Heart left ventricle (tissue), 13 donors: ENCODE measurements at regions not wholly inside any gene's neighbourhood (a gene's known extent, or its start where the extent isn't known, plus 50 kb on each side); places are given as distances from the start of the nearest gene placed in this dataset.

ENCODE experiments used
- POLR2A ChIP-seq, 2 donors: fragments of 450-650 bp; IDR thresholded peaks; one replicate each; pipeline ENCODE4 v1.6.1; 2017; ENCODE audit warnings: antibody characterized with exemption in 2 of 2, mild to moderate bottlenecking in 2 of 2, moderate library complexity in 2 of 2
- TF ChIP-seq, protein P1 (sequence below), 12 donors: fragments of 200-600 bp; sonication (generic) in 4 of 12; IDR thresholded peaks; one replicate each; pipeline versions ENCODE4 v1.5.0 to v1.8.0; 2018 to 2022; ENCODE audit warnings: antibody characterized with exemption in 12 of 12, mild to moderate bottlenecking in 5 of 12
- donor health status: ischemic (EF 13 %, LVEDD 7.1; RV severe dilation, severe dysfunction).
- donor health status: DM: no; HTN: yes; CAD: no.
- donor health status: DM: no; HTN: no; CAD: no.
- donor health status: ischemic (EF 25% LVEDD 6.9; RV normal size, moderate dysfunction).
- donor health status: ischemic (EF 25% LVEDD 5.7; RV mildly dilated, moderate dysfunction).
- donor health status: ischemic (EF 35%, LVEDD 5.7; RV mildly dilated, moderate dysfunction).
- donor health status: nonischemic (EF 11% LVEDD 7.7; RV severe dilation, severe dysfunction).
- donor health status: DM: yes; HTN: yes; CAD: no.
- donor health status: PGD.
- donor health status: ischemic (EF 29% LVEDD 5.4; RV normal size, mild dysfunction).
- donor health status: nonischemic (EF 23%, LVEDD 6.1; RV moderate dilation, normal function).

- TF ChIP-seq POLR2A (IDR thresholded peaks at IDR 0.05), result no peak
- TF ChIP-seq, protein P1, sequence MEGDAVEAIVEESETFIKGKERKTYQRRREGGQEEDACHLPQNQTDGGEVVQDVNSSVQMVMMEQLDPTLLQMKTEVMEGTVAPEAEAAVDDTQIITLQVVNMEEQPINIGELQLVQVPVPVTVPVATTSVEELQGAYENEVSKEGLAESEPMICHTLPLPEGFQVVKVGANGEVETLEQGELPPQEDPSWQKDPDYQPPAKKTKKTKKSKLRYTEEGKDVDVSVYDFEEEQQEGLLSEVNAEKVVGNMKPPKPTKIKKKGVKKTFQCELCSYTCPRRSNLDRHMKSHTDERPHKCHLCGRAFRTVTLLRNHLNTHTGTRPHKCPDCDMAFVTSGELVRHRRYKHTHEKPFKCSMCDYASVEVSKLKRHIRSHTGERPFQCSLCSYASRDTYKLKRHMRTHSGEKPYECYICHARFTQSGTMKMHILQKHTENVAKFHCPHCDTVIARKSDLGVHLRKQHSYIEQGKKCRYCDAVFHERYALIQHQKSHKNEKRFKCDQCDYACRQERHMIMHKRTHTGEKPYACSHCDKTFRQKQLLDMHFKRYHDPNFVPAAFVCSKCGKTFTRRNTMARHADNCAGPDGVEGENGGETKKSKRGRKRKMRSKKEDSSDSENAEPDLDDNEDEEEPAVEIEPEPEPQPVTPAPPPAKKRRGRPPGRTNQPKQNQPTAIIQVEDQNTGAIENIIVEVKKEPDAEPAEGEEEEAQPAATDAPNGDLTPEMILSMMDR (IDR thresholded peaks at IDR 0.05), result no peak
Measured at GRCh38 chr4:144820011-144820727, 174.2 kb downstream of the HHIP start.
